ENCODE measurements at regions not wholly inside any gene's neighbourhood (a gene's known extent, or its start where the extent isn't known, plus 50 kb on each side); places are given as distances from the start of the nearest gene placed in this dataset.

DNA sequence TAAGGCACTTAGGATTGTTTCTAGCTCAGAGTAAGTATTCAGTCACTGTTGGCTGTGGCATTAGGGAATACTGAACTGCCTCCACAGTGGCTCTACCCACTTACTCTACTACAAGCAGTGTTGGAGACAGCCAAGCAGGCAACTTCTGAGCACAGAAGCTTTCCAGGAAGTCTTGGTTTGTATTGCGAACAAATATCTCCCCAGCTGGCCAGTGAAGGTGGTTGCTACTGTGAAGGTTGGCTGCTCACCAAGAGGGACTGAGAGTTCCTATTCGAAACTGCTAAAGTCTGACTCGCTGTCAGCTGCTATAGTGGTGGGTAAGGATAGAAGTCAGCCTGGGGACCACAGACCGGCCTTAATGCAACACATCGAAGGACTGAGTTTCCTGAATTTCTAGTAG, 319.1 kb downstream of the KIF4B start:
- Histone ChIP-seq H3K27me3 (ENCODE audit: low read length) (no peaks in the 10 kb centered on the region), H3K27ac (ENCODE audit: low read depth, low read length) (no peak overlapping the region), H2AFZ (ENCODE audit: low read depth, low read length, severe bottlenecking) (no peak overlapping the region), H3K9me2 (replicated peaks; ENCODE audit: insufficient read depth, low read length) (no peaks in the 10 kb centered on the region), H3K4me2 (ENCODE audit: low read depth, low read length, poor library complexity, severe bottlenecking) (no peak overlapping the region), H3K9me3 (ENCODE audit: insufficient read depth, low read length) (no peaks in the 10 kb centered on the region), H3F3A (ENCODE audit: insufficient read depth) (no peaks in the 10 kb centered on the region), H3K9ac (ENCODE audit: low read length) (no peak overlapping the region), H3K4me3 (ENCODE audit: insufficient read depth, low read length, poor library complexity, severe bottlenecking) (no peak overlapping the region), H4K20me1 (ENCODE audit: low read depth, low read length) (no peaks in the 10 kb centered on the region), H3K79me2 (ENCODE audit: insufficient read depth, low read length) (no peaks in the 10 kb centered on the region), H3K36me3 (ENCODE audit: low read length) (no peaks in the 10 kb centered on the region)
- TF ChIP-seq, protein P1, sequence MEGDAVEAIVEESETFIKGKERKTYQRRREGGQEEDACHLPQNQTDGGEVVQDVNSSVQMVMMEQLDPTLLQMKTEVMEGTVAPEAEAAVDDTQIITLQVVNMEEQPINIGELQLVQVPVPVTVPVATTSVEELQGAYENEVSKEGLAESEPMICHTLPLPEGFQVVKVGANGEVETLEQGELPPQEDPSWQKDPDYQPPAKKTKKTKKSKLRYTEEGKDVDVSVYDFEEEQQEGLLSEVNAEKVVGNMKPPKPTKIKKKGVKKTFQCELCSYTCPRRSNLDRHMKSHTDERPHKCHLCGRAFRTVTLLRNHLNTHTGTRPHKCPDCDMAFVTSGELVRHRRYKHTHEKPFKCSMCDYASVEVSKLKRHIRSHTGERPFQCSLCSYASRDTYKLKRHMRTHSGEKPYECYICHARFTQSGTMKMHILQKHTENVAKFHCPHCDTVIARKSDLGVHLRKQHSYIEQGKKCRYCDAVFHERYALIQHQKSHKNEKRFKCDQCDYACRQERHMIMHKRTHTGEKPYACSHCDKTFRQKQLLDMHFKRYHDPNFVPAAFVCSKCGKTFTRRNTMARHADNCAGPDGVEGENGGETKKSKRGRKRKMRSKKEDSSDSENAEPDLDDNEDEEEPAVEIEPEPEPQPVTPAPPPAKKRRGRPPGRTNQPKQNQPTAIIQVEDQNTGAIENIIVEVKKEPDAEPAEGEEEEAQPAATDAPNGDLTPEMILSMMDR (IDR thresholded peaks at IDR 0.05; ENCODE audit: insufficient read depth, low read length, poor library complexity, severe bottlenecking): no peak
- TF ChIP-seq EZH2phosphoT487 (conservative IDR thresholded peaks at IDR 0.05; ENCODE audit: low read length): no peak

DNA sequence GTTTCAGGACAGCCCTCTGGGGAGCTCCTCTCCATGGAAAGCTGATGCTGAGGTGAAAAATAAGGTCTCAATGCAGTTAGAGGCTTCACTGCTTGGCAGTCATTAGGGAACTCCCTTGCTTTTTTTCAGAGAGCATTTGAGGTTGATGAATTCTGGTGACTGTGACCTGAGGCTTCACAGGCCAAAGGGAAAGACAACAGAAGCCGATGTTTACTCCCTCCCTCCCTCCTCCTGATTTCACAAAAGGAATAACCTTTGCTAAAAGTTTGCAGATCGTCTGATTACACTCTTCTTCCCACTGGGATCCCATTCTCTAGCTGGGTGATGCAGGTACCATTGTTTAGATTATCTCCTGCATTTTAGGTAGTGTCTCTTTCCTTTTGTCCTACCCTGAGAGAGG, 329.4 kb downstream of the KIF4B start:
- Histone ChIP-seq H3K9ac (ENCODE audit: low read length) (no peak overlapping the region), H3K36me3 (ENCODE audit: low read length) (no peaks in the 10 kb centered on the region), H3K9me3 (ENCODE audit: insufficient read depth, low read length) (no peaks in the 10 kb centered on the region), H3K79me2 (ENCODE audit: insufficient read depth, low read length) (no peaks in the 10 kb centered on the region), H3K27me3 (ENCODE audit: low read length) (no peaks in the 10 kb centered on the region), H4K20me1 (ENCODE audit: low read depth, low read length) (no peaks in the 10 kb centered on the region), H3K4me2 (ENCODE audit: low read depth, low read length, poor library complexity, severe bottlenecking) (no peak overlapping the region), H3K9me2 (replicated peaks; ENCODE audit: insufficient read depth, low read length) (no peaks in the 10 kb centered on the region), H2AFZ (ENCODE audit: low read depth, low read length, severe bottlenecking) (no peak overlapping the region), H3K4me3 (ENCODE audit: insufficient read depth, low read length, poor library complexity, severe bottlenecking) (no peak overlapping the region), H3F3A (ENCODE audit: insufficient read depth) (no peaks in the 10 kb centered on the region), H3K27ac (ENCODE audit: low read depth, low read length) (no peak overlapping the region)
- TF ChIP-seq, protein P1 (IDR thresholded peaks at IDR 0.05; ENCODE audit: insufficient read depth, low read length, poor library complexity, severe bottlenecking): no peak
- no peak for TF ChIP-seq EZH2phosphoT487 (conservative IDR thresholded peaks at IDR 0.05; ENCODE audit: low read length)

DNA sequence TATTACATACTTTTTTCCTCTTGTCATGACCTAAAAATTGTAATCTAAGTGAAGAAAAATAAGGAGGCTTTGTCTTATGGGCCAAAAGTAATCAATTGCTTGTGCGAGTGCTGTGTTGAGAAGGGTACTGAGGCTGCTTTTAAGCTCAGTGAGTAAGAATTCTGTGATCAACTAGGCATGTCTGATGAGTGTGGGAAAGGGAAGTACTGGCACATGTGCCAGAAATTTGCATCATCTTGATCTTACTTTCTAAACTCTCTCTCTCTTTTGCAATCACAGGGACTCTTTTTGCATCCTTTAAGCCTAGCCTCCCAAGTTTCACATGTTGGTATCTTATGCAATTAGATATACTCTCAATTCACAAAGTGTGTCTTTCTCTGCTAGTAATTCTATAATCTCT, 329.9 kb downstream of the KIF4B start:
- Histone ChIP-seq H3K79me2 (ENCODE audit: insufficient read depth, low read length) (no peaks in the 10 kb centered on the region), H3K27me3 (ENCODE audit: low read length) (no peaks in the 10 kb centered on the region), H3K4me3 (ENCODE audit: insufficient read depth, low read length, poor library complexity, severe bottlenecking) (no peak overlapping the region), H3K9ac (ENCODE audit: low read length) (no peak overlapping the region), H3K36me3 (ENCODE audit: low read length) (no peaks in the 10 kb centered on the region), H3F3A (ENCODE audit: insufficient read depth) (no peaks in the 10 kb centered on the region), H2AFZ (ENCODE audit: low read depth, low read length, severe bottlenecking) (no peak overlapping the region), H3K4me2 (ENCODE audit: low read depth, low read length, poor library complexity, severe bottlenecking) (no peak overlapping the region), H3K9me3 (ENCODE audit: insufficient read depth, low read length) (no peaks in the 10 kb centered on the region), H3K27ac (ENCODE audit: low read depth, low read length) (no peak overlapping the region), H3K9me2 (replicated peaks; ENCODE audit: insufficient read depth, low read length) (no peaks in the 10 kb centered on the region), H4K20me1 (ENCODE audit: low read depth, low read length) (no peaks in the 10 kb centered on the region)
- TF ChIP-seq EZH2phosphoT487 (conservative IDR thresholded peaks at IDR 0.05; ENCODE audit: low read length): no peak
- TF ChIP-seq, protein P1 (IDR thresholded peaks at IDR 0.05; ENCODE audit: insufficient read depth, low read length, poor library complexity, severe bottlenecking): no peak
